ENCODE measurements at regions not wholly inside any gene's neighbourhood (a gene's known extent, or its start where the extent isn't known, plus 50 kb on each side); places are given as distances from the start of the nearest gene placed in this dataset.

DNA sequence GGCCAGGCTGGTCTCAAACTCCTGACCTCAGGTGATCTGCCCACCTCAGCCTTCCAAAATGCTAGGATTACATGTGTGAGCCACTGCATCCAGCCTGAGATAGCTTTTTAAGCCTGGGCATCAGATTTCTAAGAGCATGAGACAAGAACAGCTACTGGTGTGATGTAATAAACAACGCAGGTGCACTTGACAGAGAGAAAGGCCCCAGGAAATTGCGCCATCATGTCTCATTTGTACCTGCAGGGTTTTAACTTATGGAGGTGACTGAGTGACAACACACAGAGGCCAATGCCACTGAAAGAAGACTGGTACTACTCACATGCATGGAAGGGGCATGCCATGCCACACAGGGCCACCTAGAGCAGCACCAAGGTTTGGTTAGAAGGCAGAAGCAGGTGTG, 209.4 kb downstream of the SP3 start:
- FAIRE-seq (no peak), ATAC-seq (no peak), DNase-seq (ENCODE audit: low read depth in 1 of 2, low spot score in 1 of 2) (no peak)
- Histone ChIP-seq H3K4me3 (no peak overlapping the region), H3K4me1 (peaks cover 7% of the 10 kb centered on the region; the same call in 1 of the 3 replicates), H3K27ac (no peak overlapping the region), H3K9me3 (no peaks in the 10 kb centered on the region), H3K4me2 (no peak overlapping the region)
- TF ChIP-seq CHD4 (IDR thresholded peaks at IDR 0.05; ENCODE audit: borderline replicate concordance) (no peak), E2F6 (IDR thresholded peaks at IDR 0.05; ENCODE audit: borderline replicate concordance, low read depth) (no peak), BHLHE40 (IDR thresholded peaks at IDR 0.05; ENCODE audit: low read depth, low read length) (no peak), EP300 (IDR thresholded peaks at IDR 0.05) (no peak), HOXB5 (CRISPR knock-in tag; IDR thresholded peaks at IDR 0.05) (no peak)
- WGBS (ENCODE audit: missing lambda C conversion rate) = 90% methylated on average over 2 of the region's 2 CpGs
- ChIA-PET CTCF (interaction anchor here (0.6 kb wide), 1 partner anchor 354 kb away, joined by 3 read pairs; no protein-coding TSS in a partner anchor), POLR2A (no interaction called here)

DNA sequence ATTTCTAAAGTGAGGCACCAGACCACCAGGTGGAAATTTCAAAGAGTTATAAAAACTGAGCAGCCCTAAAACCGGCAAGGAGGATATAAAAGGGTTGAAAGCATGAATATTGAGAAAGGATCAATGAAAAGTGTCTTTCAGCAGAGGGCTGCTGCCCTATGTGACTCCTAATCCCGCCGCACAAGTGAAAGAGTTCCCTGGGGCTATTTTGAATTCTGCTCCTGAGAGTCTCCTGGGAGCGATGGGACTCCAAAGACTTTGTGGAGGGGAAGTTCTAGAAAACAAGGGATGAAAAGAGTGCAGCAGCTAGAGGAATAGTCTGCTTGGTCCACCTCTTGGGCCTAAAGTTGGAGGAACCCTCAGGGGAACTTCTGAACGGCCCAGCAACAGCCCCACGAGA, 205.2 kb downstream of the SP3 start:
- Histone ChIP-seq H3K9me3 (no peaks in the 10 kb centered on the region), H3K27ac (no peak overlapping the region), H3K4me2 (no peak overlapping the region), H3K4me1 (no peaks in the 10 kb centered on the region), H3K4me3 (no peak overlapping the region)
- TF ChIP-seq SMC3 (IDR thresholded peaks at IDR 0.05) (no peak), RAD21 (conservative IDR thresholded peaks at IDR 0.05 in 1 of 2, IDR thresholded peaks at IDR 0.05 in 1 of 2) (no peak), CEBPB (IDR thresholded peaks at IDR 0.05) (no peak), CHD2 (IDR thresholded peaks at IDR 0.05; ENCODE audit: low read length, partially characterized antibody) (no peak), HDAC2 (IDR thresholded peaks at IDR 0.05) (no peak), EHMT2 (IDR thresholded peaks at IDR 0.05; ENCODE audit: low read depth) (no peak), KDM5A (IDR thresholded peaks at IDR 0.05) (no peak), REST (IDR thresholded peaks at IDR 0.05) (no peak), ZSCAN20 (CRISPR knock-in tag; IDR thresholded peaks at IDR 0.05) (no peak), MAZ (IDR thresholded peaks at IDR 0.05; ENCODE audit: borderline replicate concordance, low read depth, low read length) (no peak), JUN (IDR thresholded peaks at IDR 0.05) (no peak), RFX5 (IDR thresholded peaks at IDR 0.05) (no peak), RARB (CRISPR knock-in tag; IDR thresholded peaks at IDR 0.05) (no peak), CBX8 (IDR thresholded peaks at IDR 0.05) (no peak)
- TF ChIP-seq, protein P1, sequence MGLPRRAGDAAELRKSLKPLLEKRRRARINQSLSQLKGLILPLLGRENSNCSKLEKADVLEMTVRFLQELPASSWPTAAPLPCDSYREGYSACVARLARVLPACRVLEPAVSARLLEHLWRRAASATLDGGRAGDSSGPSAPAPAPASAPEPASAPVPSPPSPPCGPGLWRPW (IDR thresholded peaks at IDR 0.05) = no peak
- POLR2A ChIA-PET = no interaction called here
- ATAC-seq = no peak
- no peak for FAIRE-seq
- CTCF ChIA-PET = no interaction called here
- 78% methylated on average over 6 of the region's 6 CpGs for WGBS (ENCODE audit: missing lambda C conversion rate)
- no peak for DNase-seq (ENCODE audit: low read depth in 1 of 2, low spot score in 1 of 2)

GRCh38 chr2:173760553-173760952, 204.6 kb downstream of the SP3 start:
- 86% methylated on average over 3 of the region's 3 CpGs for WGBS (ENCODE audit: missing lambda C conversion rate)
- POLR2A ChIA-PET = no interaction called here
- no peak for ATAC-seq
- no peak for TF ChIP-seq PBX3 (IDR thresholded peaks at IDR 0.05)
- no peak for TF ChIP-seq CBX8 (IDR thresholded peaks at IDR 0.05)
- no peak for TF ChIP-seq JUNB (IDR thresholded peaks at IDR 0.05)
- TF ChIP-seq CHD2 (IDR thresholded peaks at IDR 0.05; ENCODE audit: low read length, partially characterized antibody) = no peak
- no peak for TF ChIP-seq CHD4 (IDR thresholded peaks at IDR 0.05; ENCODE audit: borderline replicate concordance)
- no peak for TF ChIP-seq ELK1 (IDR thresholded peaks at IDR 0.05; ENCODE audit: low read depth, low read length)
- no peak for TF ChIP-seq SREBF2 (IDR thresholded peaks at IDR 0.05)
- no peak for TF ChIP-seq RARB (CRISPR knock-in tag; IDR thresholded peaks at IDR 0.05)
- TF ChIP-seq EP300 (IDR thresholded peaks at IDR 0.05) = no peak
- TF ChIP-seq, protein P2, sequence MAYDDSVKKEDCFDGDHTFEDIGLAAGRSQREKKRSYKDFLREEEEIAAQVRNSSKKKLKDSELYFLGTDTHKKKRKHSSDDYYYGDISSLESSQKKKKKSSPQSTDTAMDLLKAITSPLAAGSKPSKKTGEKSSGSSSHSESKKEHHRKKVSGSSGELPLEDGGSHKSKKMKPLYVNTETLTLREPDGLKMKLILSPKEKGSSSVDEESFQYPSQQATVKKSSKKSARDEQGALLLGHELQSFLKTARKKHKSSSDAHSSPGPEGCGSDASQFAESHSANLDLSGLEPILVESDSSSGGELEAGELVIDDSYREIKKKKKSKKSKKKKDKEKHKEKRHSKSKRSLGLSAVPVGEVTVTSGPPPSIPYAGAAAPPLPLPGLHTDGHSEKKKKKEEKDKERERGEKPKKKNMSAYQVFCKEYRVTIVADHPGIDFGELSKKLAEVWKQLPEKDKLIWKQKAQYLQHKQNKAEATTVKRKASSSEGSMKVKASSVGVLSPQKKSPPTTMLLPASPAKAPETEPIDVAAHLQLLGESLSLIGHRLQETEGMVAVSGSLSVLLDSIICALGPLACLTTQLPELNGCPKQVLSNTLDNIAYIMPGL (CRISPR knock-in tag; IDR thresholded peaks at IDR 0.05; ENCODE audit: borderline replicate concordance) = no peak
- no peak for TF ChIP-seq RAD21 (conservative IDR thresholded peaks at IDR 0.05 in 1 of 2, IDR thresholded peaks at IDR 0.05 in 1 of 2)
- no peak for TF ChIP-seq HDAC2 (IDR thresholded peaks at IDR 0.05)
- no peak for TF ChIP-seq RCOR1 (IDR thresholded peaks at IDR 0.05; ENCODE audit: low read depth, low read length)
- no peak for TF ChIP-seq HOXA7 (CRISPR knock-in tag; IDR thresholded peaks at IDR 0.05)

More at GRCh38 chr2:173760553-173760952, 204.6 kb downstream of the SP3 start:
- Histone ChIP-seq H3K27ac (no peak overlapping the region), H3K4me3 (no peak overlapping the region), H3K4me1 (no peaks in the 10 kb centered on the region), H3K9me3 (no peaks in the 10 kb centered on the region), H3K4me2 (no peak overlapping the region)
- DNase-seq (ENCODE audit: low read depth in 1 of 2, low spot score in 1 of 2) = no peak
- no peak for FAIRE-seq
- CTCF ChIA-PET = interaction anchor here (0.6 to 0.7 kb wide), 3 partner anchors 9 to 544 kb away, joined by 3 read pairs; no protein-coding TSS in a partner anchor

All from A549 (cell line).